ENCODE measurements at regions not wholly inside any gene's neighbourhood (a gene's known extent, or its start where the extent isn't known, plus 50 kb on each side); places are given as distances from the start of the nearest gene placed in this dataset.

- H3K4me1 Mint-ChIP-seq (ENCODE audit: low read depth in 2 of 2): no peaks in the 10 kb centered on the region
These were observed 150.6 kb downstream of the FHIP1A start for GRCh38 chr4:151559595-151559994.

DNA sequence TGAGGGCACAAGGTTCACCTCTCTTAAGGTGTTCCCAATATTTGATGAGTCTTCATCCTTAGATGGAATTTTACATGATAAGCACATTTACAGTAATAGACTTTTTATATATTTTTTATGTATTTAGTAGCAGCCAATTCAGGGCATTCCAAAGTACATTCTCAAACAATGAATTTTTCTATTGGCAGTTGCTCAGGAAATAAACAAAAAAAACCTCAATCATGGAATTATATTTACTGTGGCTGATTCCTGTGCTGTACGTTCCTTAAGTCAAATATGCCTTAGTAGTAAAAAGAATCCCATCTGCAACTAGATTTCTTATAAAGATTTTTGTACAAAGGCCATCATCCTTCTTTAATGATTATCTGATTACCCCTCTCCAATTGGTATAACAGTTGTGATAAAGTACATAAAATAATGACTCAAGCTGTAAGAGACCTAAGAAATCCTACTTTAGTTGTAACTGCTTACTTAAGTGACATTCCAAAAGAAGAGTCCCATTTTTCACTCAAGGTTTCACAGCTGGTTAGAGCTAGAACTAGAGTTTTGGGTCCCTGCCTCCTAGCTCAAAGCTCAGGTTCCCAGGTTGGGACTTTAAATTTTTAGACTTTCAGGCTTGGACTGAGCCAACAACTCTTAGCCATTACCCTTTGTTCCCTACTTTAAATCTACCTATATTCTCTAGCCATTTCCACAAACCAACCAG lies 152.7 kb downstream of the FHIP1A start:
- ATAC-seq (no peak), DNase-seq (ENCODE audit: low spot score) (no peak)
- H3K4me3 Mint-ChIP-seq: no peak overlapping the region
- H3K27ac Mint-ChIP-seq: no peak overlapping the region
- H3K9me3 Mint-ChIP-seq: no peaks in the 10 kb centered on the region
- H3K36me3 Mint-ChIP-seq: no peaks in the 10 kb centered on the region
- H3K4me1 Mint-ChIP-seq (ENCODE audit: low read depth in 2 of 2): no peaks in the 10 kb centered on the region
- peaks cover 19 to 32% of the 10 kb centered on the region in 2 donors for H3K27me3 Mint-ChIP-seq

More at GRCh38 chr4:151559595-151559994, 150.6 kb downstream of the FHIP1A start:
- Mint-ChIP-seq H3K27me3 (peaks cover 11 to 24% of the 10 kb centered on the region in 2 donors), H3K27ac (no peak overlapping the region), H3K9me3 (no peaks in the 10 kb centered on the region), H3K4me3 (no peak overlapping the region), H3K36me3 (no peaks in the 10 kb centered on the region)
- no peak for ATAC-seq
- DNase-seq (ENCODE audit: low spot score): no peak

- H3K27ac Mint-ChIP-seq: no peak overlapping the region
These were observed 154.2 kb downstream of the FHIP1A start for GRCh38 chr4:151563194-151563593.

GRCh38 chr4:151564321-151564720 lies 155.3 kb downstream of the FHIP1A start:
- H3K27ac Mint-ChIP-seq: no peak overlapping the region
- DNase-seq (ENCODE audit: low spot score) (no peak), ATAC-seq (no peak)
- no peak overlapping the region for H3K4me3 Mint-ChIP-seq
- H3K9me3 Mint-ChIP-seq: no peaks in the 10 kb centered on the region
- H3K27me3 Mint-ChIP-seq: peaks cover 24 to 47% of the 10 kb centered on the region in 2 donors
- H3K36me3 Mint-ChIP-seq: no peaks in the 10 kb centered on the region
- H3K4me1 Mint-ChIP-seq (ENCODE audit: low read depth in 2 of 2): no peaks in the 10 kb centered on the region

More at GRCh38 chr4:151563194-151563593, 154.2 kb downstream of the FHIP1A start:
- DNase-seq (ENCODE audit: low spot score): no peak
- Mint-ChIP-seq H3K27me3 (peaks cover 19 to 40% of the 10 kb centered on the region in 2 donors), H3K9me3 (no peaks in the 10 kb centered on the region), H3K4me1 (ENCODE audit: low read depth in 2 of 2) (no peaks in the 10 kb centered on the region), H3K36me3 (no peaks in the 10 kb centered on the region), H3K4me3 (no peak overlapping the region)
- no peak for ATAC-seq

DNA sequence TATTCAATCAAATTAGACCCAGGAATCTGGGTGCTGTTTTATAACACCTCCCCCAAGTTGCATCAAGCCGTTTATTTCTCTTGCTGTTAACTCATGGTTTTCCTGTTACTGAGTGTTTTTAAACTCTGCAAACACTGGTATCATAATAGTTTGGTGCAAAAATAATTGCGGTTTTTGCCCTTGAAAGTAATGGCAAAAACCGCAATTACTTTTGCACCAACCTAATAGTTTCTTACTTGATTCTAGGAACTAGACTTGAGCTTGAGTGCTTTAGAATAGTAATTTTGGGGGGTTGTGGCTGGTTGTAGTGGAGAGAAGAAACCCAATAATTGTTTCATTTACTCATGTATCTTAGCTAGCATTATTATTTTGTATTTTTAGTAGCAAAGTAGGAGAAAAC lies 156.6 kb downstream of the FHIP1A start:
- no peaks in the 10 kb centered on the region for H3K36me3 Mint-ChIP-seq
- ATAC-seq (no peak), DNase-seq (ENCODE audit: low spot score) (no peak)
- H3K4me1 Mint-ChIP-seq (ENCODE audit: low read depth in 2 of 2): no peaks in the 10 kb centered on the region
- H3K4me3 Mint-ChIP-seq: no peak overlapping the region
- peaks cover 28 to 55% of the 10 kb centered on the region in 2 donors for H3K27me3 Mint-ChIP-seq
- no peak overlapping the region for H3K27ac Mint-ChIP-seq
- H3K9me3 Mint-ChIP-seq: no peaks in the 10 kb centered on the region

DNA sequence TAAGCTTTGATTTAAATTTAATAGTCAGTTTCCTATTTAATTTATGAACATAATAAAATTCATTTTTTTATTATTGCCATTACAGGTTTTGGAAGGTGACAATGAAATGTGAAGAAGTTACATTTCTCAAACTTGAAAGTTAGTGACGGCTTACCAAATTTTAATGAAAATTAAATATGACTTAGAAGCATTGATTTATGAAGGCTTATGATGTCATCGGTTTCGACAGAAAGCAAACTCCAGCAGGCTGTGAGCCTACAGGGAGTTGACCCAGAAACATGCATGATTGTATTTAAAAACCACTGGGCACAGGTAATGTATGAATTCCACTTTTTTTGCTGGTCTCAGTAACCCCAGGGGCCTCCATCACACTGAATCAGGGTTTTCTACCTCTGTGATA lies 157.1 kb downstream of the FHIP1A start:
- Mint-ChIP-seq H3K27ac (no peak overlapping the region), H3K4me3 (no peak overlapping the region), H3K27me3 (peaks cover 32 to 60% of the 10 kb centered on the region in 2 donors), H3K4me1 (ENCODE audit: low read depth in 2 of 2) (no peaks in the 10 kb centered on the region), H3K36me3 (no peaks in the 10 kb centered on the region), H3K9me3 (no peaks in the 10 kb centered on the region)
- no peak for ATAC-seq
- no peak for DNase-seq (ENCODE audit: low spot score)

DNA sequence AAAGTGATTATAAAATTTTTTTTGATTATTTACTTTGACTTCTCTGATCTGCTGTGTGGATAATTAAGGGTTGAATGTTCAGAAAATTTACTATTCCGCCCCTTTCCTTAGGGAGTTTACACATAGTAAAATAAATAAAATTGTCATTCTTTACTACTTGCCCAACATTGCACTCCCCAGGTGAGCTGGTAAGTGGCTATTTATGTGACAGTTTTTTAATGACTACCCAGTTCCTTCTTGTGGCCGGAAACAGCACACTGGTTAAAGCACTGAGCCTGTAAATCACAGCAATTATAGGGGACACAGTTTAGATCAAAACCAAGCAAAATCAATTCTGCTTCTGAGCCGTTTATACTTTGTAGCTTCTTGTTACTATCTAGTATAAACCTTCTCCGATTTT lies 158.1 kb downstream of the FHIP1A start:
- Mint-ChIP-seq H3K27me3 (peaks cover 32 to 60% of the 10 kb centered on the region in 2 donors), H3K4me3 (no peak overlapping the region)
- ATAC-seq: no peak

DNA sequence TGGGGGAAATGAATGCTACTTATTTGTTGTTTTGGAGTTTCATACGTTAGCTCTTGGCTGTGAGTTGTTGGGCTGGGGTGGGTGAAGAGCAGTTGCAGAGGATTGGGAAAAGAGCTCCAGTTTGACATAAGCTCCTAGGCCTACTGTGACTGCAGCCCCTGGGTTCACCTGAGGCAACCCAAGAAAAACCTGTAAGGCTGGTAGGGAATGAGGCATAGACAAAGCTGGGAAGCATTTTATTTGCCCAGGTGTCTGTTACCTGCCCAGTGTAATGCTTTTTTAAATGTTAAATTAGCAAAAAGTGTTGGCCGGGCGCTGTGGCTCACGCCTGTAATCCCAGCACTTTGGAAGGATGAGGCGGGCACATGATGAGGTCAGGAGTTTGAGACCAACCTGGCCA lies 160.0 kb downstream of the FHIP1A start:
- ATAC-seq (no peak), DNase-seq (ENCODE audit: low spot score) (no peak)
- Mint-ChIP-seq H3K9me3 (no peaks in the 10 kb centered on the region), H3K27ac (no peak overlapping the region), H3K4me3 (no peak overlapping the region), H3K4me1 (ENCODE audit: low read depth in 2 of 2) (no peaks in the 10 kb centered on the region), H3K36me3 (no peaks in the 10 kb centered on the region), H3K27me3 (peaks cover 29 to 51% of the 10 kb centered on the region in 2 donors)

More for the DNA sequence above, 158.1 kb downstream of the FHIP1A start:
- Mint-ChIP-seq H3K36me3 (no peaks in the 10 kb centered on the region), H3K4me1 (ENCODE audit: low read depth in 2 of 2) (no peaks in the 10 kb centered on the region), H3K27ac (no peak overlapping the region), H3K9me3 (no peaks in the 10 kb centered on the region)
- no peak for DNase-seq (ENCODE audit: low spot score)

DNA sequence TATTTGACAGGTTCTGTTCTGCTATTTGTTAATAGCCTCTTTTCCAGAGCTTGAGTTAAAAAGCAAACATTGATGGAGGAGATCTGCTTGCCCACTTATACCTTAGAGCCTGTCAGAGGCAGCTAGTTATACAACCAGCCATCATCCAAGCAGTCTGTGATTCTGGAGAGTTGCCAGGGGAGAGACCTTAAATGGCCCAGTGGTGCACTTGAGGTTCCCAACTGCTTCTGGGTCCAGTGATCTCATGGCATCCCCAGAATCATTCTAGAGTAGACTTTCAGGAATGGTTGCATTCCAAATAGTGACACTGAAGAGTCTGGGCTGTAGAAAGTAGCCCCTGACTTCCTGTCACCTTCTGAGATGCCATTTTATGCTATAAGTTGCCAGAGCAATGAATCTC lies 160.7 kb downstream of the FHIP1A start:
- H3K4me3 Mint-ChIP-seq: no peak overlapping the region
- H3K9me3 Mint-ChIP-seq: no peaks in the 10 kb centered on the region
- peaks cover 26 to 47% of the 10 kb centered on the region in 2 donors for H3K27me3 Mint-ChIP-seq
- H3K27ac Mint-ChIP-seq: no peak overlapping the region
- no peaks in the 10 kb centered on the region for H3K4me1 Mint-ChIP-seq (ENCODE audit: low read depth in 2 of 2)
- H3K36me3 Mint-ChIP-seq: no peaks in the 10 kb centered on the region
- no peak for DNase-seq (ENCODE audit: low spot score)
- no peak for ATAC-seq

GRCh38 chr4:151573474-151573873 lies 164.5 kb downstream of the FHIP1A start:
- Mint-ChIP-seq H3K27ac (no peak overlapping the region), H3K4me3 (no peak overlapping the region), H3K9me3 (no peaks in the 10 kb centered on the region), H3K36me3 (no peaks in the 10 kb centered on the region), H3K27me3 (peaks cover 24 to 25% of the 10 kb centered on the region in 2 donors), H3K4me1 (ENCODE audit: low read depth in 2 of 2) (no peaks in the 10 kb centered on the region)
- DNase-seq (ENCODE audit: low spot score) (no peak), ATAC-seq (no peak)

DNA sequence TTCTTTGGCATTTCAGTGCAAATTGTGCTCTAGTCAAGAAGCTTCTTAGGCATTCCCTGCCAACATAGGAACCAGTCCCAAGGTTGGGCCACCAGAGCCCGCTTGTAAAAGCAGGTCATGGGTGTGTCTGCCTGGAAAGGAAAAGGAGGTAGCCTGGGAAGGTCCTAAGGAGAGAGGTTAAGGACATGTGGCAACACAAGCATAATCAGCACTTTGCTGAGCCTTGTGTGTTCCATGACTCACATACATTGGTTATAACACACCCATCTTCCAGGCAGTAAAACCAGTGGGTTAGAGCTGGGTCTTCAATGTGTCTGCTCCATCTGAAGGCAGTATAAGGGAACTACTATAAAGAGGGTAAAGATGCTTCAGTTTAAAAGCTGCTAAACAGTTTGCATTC lies 165.0 kb downstream of the FHIP1A start:
- Mint-ChIP-seq H3K4me1 (ENCODE audit: low read depth in 2 of 2) (no peaks in the 10 kb centered on the region), H3K9me3 (no peaks in the 10 kb centered on the region), H3K27ac (no peak overlapping the region), H3K4me3 (no peak overlapping the region), H3K27me3 (peaks cover 20% of the 10 kb centered on the region in 2 donors), H3K36me3 (no peaks in the 10 kb centered on the region)
- ATAC-seq (no peak), DNase-seq (ENCODE audit: low spot score) (no peak)

GRCh38 chr4:151574968-151575367 lies 166.0 kb downstream of the FHIP1A start:
- H3K4me1 Mint-ChIP-seq (ENCODE audit: low read depth in 2 of 2): no peaks in the 10 kb centered on the region
- H3K4me3 Mint-ChIP-seq: no peak overlapping the region
- DNase-seq (ENCODE audit: low spot score): no peak
- no peak for ATAC-seq
- H3K36me3 Mint-ChIP-seq: no peaks in the 10 kb centered on the region
- no peaks in the 10 kb centered on the region for H3K9me3 Mint-ChIP-seq
- no peak overlapping the region for H3K27ac Mint-ChIP-seq
- peaks cover 19 to 20% of the 10 kb centered on the region in 2 donors for H3K27me3 Mint-ChIP-seq

- DNase-seq (ENCODE audit: low spot score): no peak
- H3K36me3 Mint-ChIP-seq: no peaks in the 10 kb centered on the region
- peaks cover 16 to 17% of the 10 kb centered on the region in 2 donors for H3K27me3 Mint-ChIP-seq
- H3K27ac Mint-ChIP-seq: no peak overlapping the region
- no peak for ATAC-seq
- no peaks in the 10 kb centered on the region for H3K9me3 Mint-ChIP-seq
- H3K4me1 Mint-ChIP-seq (ENCODE audit: low read depth in 2 of 2): no peaks in the 10 kb centered on the region
- H3K4me3 Mint-ChIP-seq: no peak overlapping the region
These were observed 166.7 kb downstream of the FHIP1A start for GRCh38 chr4:151575646-151576045.

DNA sequence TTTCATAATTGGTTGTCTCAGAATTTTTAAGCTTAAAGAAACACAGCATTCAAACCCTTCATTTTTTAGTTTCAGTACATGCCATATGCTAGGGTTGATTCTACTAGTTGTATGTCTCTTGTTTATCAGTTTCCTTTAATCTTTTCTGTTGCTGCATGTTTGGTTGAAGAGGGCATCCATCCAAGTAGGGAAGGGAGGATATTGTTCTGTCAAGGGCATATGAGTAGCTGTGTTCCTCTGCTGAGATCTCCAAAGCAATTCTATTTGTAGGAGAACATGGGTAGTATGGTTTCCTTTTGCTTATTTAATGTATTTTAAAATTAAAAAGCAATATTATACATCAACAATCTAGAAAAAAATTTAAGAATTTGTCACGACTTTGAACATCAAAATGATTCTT lies 167.7 kb downstream of the FHIP1A start:
- Mint-ChIP-seq H3K9me3 (no peaks in the 10 kb centered on the region), H3K4me3 (no peak overlapping the region), H3K27me3 (peaks cover 11 to 12% of the 10 kb centered on the region in 2 donors), H3K27ac (no peak overlapping the region), H3K4me1 (ENCODE audit: low read depth in 2 of 2) (no peaks in the 10 kb centered on the region), H3K36me3 (no peaks in the 10 kb centered on the region)
- ATAC-seq (no peak), DNase-seq (ENCODE audit: low spot score) (no peak)

- ATAC-seq (no peak), DNase-seq (ENCODE audit: low spot score) (no peak)
- no peak overlapping the region for H3K27ac Mint-ChIP-seq
- no peaks in the 10 kb centered on the region for H3K9me3 Mint-ChIP-seq
- peaks cover 21 to 38% of the 10 kb centered on the region in 2 donors for H3K27me3 Mint-ChIP-seq
- H3K4me3 Mint-ChIP-seq: no peak overlapping the region
- H3K36me3 Mint-ChIP-seq: no peaks in the 10 kb centered on the region
- no peaks in the 10 kb centered on the region for H3K4me1 Mint-ChIP-seq (ENCODE audit: low read depth in 2 of 2)
These were observed 172.6 kb downstream of the FHIP1A start for GRCh38 chr4:151581570-151581969.
